Kidney (tissue), 13 donors: ENCODE measurements at regions not wholly inside any gene's neighbourhood (a gene's known extent, or its start where the extent isn't known, plus 50 kb on each side); places are given as distances from the start of the nearest gene placed in this dataset.

Experiments used
- DNase-seq, 5 donors: peaks; one replicate each; pipeline ENCODE4 v3.0.0-alpha.2; 2013 to 2020
- FAIRE-seq: peaks from 2 replicates; lab custom pipeline; 2012; peaks lifted over from hg19 to GRCh38; lab: Jason Lieb, UNC
- H3K27ac ChIP-seq, 2 donors: one replicate each; pipeline ENCODE4 v1.7.0; 2013; ENCODE audit warnings: low read depth in 2 of 2, low read length in 2 of 2, inconsistent platforms in 1 of 2
- H3K27me3 ChIP-seq: one replicate; pipeline ENCODE4 v1.7.1; 2013; ENCODE audit warnings: low read length, inconsistent platforms; ENCODE audit not compliant: control insufficient read depth, insufficient read depth
- H3K36me3 ChIP-seq, 3 donors: one replicate each; pipeline versions ENCODE4 v1.7.0 to v1.7.1; 2013; ENCODE audit warnings: low read length in 3 of 3, control low read depth in 1 of 3, inconsistent platforms in 1 of 3; ENCODE audit not compliant: insufficient read depth in 3 of 3, control insufficient read depth in 2 of 3
- H3K4me1 ChIP-seq, 3 donors: one replicate each; pipeline versions ENCODE4 v1.7.0 to v1.7.1; 2013; ENCODE audit warnings: low read length in 3 of 3, inconsistent platforms in 1 of 3, low read depth in 1 of 3; ENCODE audit not compliant: control insufficient read depth in 2 of 3, insufficient read depth in 2 of 3
- H3K4me3 ChIP-seq, 3 donors: one replicate each; pipeline versions ENCODE4 v1.7.0 to v1.8.1; 2013; ENCODE audit warnings: low read length in 3 of 3, control low read depth in 1 of 3, inconsistent platforms in 1 of 3
- H3K9ac ChIP-seq, 3 donors: one replicate each; pipeline versions ENCODE4 v1.7.0 to v1.7.1; 2013; ENCODE audit warnings: low read length in 3 of 3, control low read depth in 1 of 3, inconsistent platforms in 1 of 3
- H3K9me3 ChIP-seq, 3 donors: one replicate each; pipeline versions ENCODE4 v1.7.0 to v1.7.1; 2013; ENCODE audit warnings: low read length in 3 of 3, control low read depth in 1 of 3, inconsistent platforms in 1 of 3; ENCODE audit not compliant: control insufficient read depth in 2 of 3, insufficient read depth in 1 of 3
- CTCF ChIP-seq: IDR thresholded peaks from 3 replicates; pipeline ENCODE4 v1.5.1; 2012; ENCODE audit warnings: mild to moderate bottlenecking, moderate library complexity, borderline replicate concordance; ENCODE audit not compliant: insufficient read depth; ENCODE audit errors: extremely low read depth
- intact Hi-C: fragments of 100-400 bp; cut with DNase I; formaldehyde crosslinking; loops from one replicate; pipeline ENCODE4 v1.11.1; 2022
- donor health status: control.
- donor health status: control.
- donor health status: control.
- donor health status: control.
- donor health status: control.
- donor health status: DM: yes; HTN: yes; CAD: no.
- donor health status: Normal renal cell carcinoma (clear cell type).

GRCh38 chr4:149870008-149870407, 54.4 kb upstream of the IQCM start:
- TF ChIP-seq CTCF: no peak
- DNase-seq (no peak), FAIRE-seq (no peak)
- H3K4me3 ChIP-seq: no peak overlapping the region
- H3K4me1 ChIP-seq: no peaks in the 10 kb centered on the region
- H3K27me3 ChIP-seq: no peaks in the 10 kb centered on the region
- no peak overlapping the region for H3K27ac ChIP-seq
- no peak overlapping the region for H3K9ac ChIP-seq
- intact Hi-C loops: loop anchor here (5.0 kb wide), 1 partner anchor 148 kb away; no protein-coding TSS in a partner anchor
- no peaks in the 10 kb centered on the region for H3K36me3 ChIP-seq
- H3K9me3 ChIP-seq: no peaks in the 10 kb centered on the region

GRCh38 chr4:149881744-149882143, 66.1 kb upstream of the IQCM start:
- no peak for DNase-seq
- Histone ChIP-seq H3K4me3 (no peak overlapping the region), H3K9ac (no peak overlapping the region), H3K36me3 (no peaks in the 10 kb centered on the region), H3K27me3 (no peaks in the 10 kb centered on the region), H3K9me3 (no peaks in the 10 kb centered on the region), H3K27ac (no peak overlapping the region), H3K4me1 (no peaks in the 10 kb centered on the region)
- intact Hi-C loops: no loop called here
- no peak for TF ChIP-seq CTCF
- no peak for FAIRE-seq

- Histone ChIP-seq H3K36me3 (no peaks in the 10 kb centered on the region), H3K27me3 (no peaks in the 10 kb centered on the region), H3K4me3 (no peak overlapping the region), H3K27ac (no peak overlapping the region), H3K9me3 (no peaks in the 10 kb centered on the region), H3K4me1 (no peaks in the 10 kb centered on the region), H3K9ac (no peak overlapping the region)
- DNase-seq (no peak), FAIRE-seq (no peak)
- no peak for TF ChIP-seq CTCF
- intact Hi-C loops: no loop called here
Observed at GRCh38 chr4:149882251-149882650, 66.6 kb upstream of the IQCM start.

GRCh38 chr4:149884046-149884445, 68.4 kb upstream of the IQCM start:
- H3K27me3 ChIP-seq: no peaks in the 10 kb centered on the region
- no peaks in the 10 kb centered on the region for H3K9me3 ChIP-seq
- no peak for TF ChIP-seq CTCF
- H3K4me1 ChIP-seq: no peaks in the 10 kb centered on the region
- no peak overlapping the region for H3K27ac ChIP-seq
- FAIRE-seq (no peak), DNase-seq (no peak)
- no peak overlapping the region for H3K4me3 ChIP-seq
- H3K9ac ChIP-seq: no peak overlapping the region
- intact Hi-C loops: no loop called here
- no peaks in the 10 kb centered on the region for H3K36me3 ChIP-seq
